SHP77 treated with DMSO at 0.1 percent for 48 hours (cell line): ENCODE measurements at regions not wholly inside any gene's neighbourhood (a gene's known extent, or its start where the extent isn't known, plus 50 kb on each side); places are given as distances from the start of the nearest gene placed in this dataset.

Experiments
- DNase-seq: peaks from one replicate; lab custom pipeline; 2025; lab: John Stamatoyannopoulos, UW

GRCh38 chr17:65364438-65364837 is 197.0 kb downstream of the AXIN2 start:
- DNase-seq = no peak

GRCh38 chr17:65362826-65363225 is 198.6 kb downstream of the AXIN2 start:
- no peak for DNase-seq

GRCh38 chr17:65360961-65361552 is 200.4 kb downstream of the AXIN2 start:
- DNase-seq = no peak

DNA sequence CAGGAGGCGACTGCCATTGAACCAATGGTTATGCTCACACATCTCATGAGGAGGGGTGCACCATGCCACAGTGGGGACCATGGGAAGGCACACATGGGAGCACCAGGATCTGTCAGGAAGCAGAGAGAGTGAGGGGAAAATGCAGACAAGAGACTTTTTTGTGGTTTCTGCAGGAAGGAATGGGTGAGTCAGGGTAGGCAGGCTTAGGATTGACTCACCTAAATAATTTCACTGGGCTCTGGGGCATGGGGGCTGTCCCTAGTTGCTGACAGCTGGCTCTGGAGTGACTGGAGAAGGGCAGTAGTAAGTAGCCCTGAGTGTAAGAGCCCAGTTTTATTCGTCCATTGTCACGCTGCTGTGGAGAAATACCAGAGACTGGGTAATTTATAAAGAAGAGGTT is 202.4 kb downstream of the AXIN2 start:
- DNase-seq = no peak

DNA sequence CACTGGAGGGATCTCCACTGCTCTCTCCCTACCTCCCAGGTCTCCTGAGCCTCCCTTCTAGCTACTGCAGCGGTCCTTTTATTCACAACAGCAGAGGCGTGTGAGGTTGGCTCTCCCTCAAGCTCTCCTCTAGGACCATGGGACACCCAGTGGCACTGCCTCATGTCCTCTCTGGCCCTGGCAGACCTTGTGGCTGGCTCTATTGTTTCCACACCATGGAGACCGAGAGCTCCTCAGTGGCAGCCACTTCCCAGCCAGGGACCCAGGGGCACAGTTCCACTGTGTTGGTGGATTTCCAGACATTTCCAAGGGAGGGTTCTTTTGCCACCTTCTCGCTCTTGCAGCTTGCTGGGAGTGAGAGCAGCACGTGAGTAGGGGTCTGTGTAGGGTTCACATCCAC is 204.9 kb downstream of the AXIN2 start:
- DNase-seq = no peak

DNA sequence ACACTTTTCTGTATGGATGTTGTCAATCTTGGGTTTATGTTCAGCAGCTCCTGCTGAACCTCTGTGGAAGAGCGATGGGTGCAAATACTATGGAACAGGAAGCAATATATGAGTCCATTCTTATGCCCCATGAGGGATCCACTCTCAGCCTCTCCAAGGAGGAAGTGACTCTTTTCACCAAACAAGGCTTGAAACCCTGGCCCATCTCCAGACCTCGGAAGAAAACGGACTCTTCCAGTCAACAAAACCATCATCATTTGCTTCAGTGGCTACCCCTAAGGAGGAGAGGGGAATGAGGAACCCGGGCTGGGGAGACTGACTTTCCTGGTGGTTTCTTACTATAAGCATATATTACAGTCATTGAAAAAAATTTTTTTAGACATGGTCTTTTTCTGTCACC is 206.2 kb downstream of the AXIN2 start:
- DNase-seq = no peak

GRCh38 chr17:65349916-65350315 is 211.5 kb downstream of the AXIN2 start:
- no peak for DNase-seq

- no peak for DNase-seq
Measured at GRCh38 chr17:65346166-65346565, 209.0 kb downstream of the RGS9 start.

GRCh38 chr17:65345261-65346005 is 208.3 kb downstream of the RGS9 start:
- DNase-seq = no peak

DNA sequence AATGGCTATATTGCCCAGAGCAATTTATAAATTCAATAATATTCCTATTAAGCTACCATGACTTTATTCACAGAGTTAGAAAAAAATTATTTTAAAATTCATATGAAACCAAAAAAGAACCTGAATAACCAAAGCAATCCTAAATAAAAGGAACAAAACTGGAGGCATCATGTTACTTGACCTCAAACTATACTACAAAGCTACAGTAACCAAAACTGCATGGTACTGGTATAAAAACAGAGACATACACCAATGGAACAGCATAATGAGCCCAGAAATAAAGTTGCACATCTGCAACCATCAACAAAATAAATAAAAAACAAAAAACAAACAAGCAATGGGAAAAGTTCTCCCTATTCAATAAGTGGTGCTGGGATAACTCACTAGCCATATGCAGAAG is 203.2 kb downstream of the RGS9 start:
- DNase-seq = no peak

GRCh38 chr17:65334406-65334805 is 197.2 kb downstream of the RGS9 start:
- no peak for DNase-seq

GRCh38 chr17:65332779-65333178 is 195.6 kb downstream of the RGS9 start:
- no peak for DNase-seq

DNA sequence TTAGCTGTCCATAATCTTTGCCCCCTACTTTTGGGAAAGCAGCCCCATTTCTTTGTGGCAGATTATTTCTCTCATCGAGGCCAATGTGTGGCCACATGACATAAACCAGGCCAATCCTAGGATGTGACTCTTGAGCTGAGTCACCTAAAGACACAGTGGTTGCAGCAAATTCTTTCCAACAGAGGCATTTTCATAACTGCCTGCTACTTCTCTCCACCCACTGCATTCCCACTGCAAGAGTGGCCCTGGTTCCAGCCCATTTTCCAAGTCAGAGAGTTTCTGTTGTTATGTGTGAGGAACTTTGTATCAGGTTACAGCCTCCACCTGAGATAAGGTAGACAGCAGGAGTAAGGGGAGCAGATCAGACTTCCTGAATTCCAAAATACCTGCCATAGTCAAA is 195.2 kb downstream of the RGS9 start:
- no peak for DNase-seq

GRCh38 chr17:65328567-65328966 is 191.4 kb downstream of the RGS9 start:
- DNase-seq = no peak

GRCh38 chr17:65324611-65325342 is 187.6 kb downstream of the RGS9 start:
- DNase-seq = no peak

DNA sequence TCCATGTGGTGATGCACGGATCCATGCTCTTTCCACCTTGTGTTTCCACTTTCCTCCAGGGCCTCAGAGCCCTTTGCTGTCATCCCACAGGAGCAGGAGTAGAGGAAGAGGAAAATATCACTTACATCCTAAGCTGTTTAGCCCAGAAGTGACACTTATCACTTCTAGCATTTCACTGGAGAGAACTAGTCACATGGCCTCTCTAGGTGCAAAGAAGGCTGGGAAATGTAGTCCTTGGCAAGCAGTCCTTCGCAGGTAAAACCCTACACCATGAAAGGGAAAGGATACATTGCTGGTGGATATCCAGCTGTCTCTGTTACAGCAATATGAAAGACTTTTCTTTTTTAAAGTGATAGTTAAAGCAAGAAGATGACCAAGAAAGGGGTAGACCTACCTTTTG is 185.9 kb downstream of the RGS9 start:
- no peak for DNase-seq

GRCh38 chr17:65320820-65321219 is 183.7 kb downstream of the RGS9 start:
- no peak for DNase-seq

DNA sequence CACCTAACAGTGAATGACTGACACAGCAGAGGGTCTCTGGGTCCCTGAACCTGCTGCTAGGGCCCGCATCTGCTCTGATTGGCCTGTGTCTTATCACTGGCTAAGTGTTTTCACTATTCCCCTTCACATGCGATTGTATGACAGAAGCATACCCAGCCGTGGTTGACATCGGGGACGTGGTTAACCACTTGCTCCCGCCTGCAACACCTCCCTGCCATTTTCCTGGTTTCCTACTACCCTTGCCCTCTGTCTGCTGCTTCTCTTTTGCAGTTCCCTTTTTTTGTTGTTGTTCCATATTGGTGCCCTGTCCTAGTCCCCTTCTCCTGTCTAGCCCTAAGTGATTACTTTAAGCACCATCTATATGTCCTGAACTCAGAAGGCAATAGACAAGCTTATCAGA is 177.0 kb downstream of the RGS9 start:
- DNase-seq = no peak

- no peak for DNase-seq
Measured at GRCh38 chr17:65312718-65313377, 175.7 kb downstream of the RGS9 start.

DNA sequence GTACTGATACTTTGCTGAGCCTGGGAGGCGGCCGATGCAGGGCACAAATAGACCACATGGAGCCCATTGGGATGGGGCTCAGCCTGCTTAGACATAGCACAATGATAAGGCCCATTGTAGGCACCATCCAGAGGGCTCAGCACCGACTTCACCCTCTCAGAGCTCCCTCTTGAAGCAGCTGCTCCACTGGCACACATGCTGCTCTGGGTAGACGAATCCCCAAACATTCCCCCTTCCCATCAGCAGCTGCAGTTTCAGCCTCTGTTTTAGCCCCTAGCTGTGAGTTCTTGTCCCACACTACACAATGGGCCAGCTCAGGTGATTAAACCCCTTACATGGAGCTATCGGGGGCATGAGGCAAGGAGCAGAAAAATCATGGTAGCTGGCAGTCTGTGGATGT is 174.1 kb downstream of the RGS9 start:
- DNase-seq = no peak

GRCh38 chr17:65307961-65308316 is 170.8 kb downstream of the RGS9 start:
- DNase-seq = no peak

DNA sequence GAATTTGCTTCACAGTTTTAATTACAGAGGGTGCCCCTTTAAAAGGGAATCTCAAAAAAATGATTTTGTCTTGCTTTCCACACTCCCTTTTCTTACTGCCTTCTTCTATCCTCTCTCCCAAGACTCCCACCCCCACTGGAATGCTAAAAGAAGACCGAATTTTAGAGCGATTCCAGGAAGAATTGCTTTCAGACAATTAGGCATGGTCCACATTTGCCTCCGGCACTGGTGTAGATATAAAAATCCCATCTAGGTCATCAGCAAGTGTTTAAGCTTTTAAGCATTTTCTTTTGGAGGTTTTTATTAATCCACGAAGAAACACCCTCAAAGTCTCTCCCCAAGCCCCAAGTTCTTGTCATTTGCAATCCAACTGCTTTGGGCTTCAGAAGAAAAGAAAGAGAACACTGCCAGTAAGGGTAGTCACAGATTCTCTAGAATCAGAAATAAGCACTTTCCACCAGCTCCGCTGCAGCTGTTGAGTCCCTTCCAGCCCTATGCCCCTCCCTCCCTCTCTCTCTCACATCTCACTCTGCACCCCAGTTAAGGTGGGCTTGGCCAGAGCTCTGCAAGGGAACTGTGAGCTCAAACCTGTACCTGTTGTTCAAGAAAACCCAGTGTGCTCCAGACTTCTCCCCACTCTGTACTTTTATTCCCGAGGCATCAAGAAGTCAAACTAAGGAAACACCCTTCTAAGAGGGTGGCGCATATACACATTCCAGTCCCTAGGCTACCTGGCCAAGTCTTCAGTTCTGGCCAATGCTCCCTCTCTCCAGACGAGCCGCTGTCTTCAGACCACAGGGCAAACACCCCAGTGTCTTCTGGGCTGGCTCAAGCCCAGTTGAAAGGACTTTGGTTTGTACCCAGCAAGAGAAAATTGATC is 170.2 kb downstream of the RGS9 start:
- DNase-seq = no peak
